GM19238 (cell line): ENCODE measurements at regions not wholly inside any gene's neighbourhood (a gene's known extent, or its start where the extent isn't known, plus 50 kb on each side); places are given as distances from the start of the nearest gene placed in this dataset.
"Not testable (repeated sequence)": the region's sequence is repeated elsewhere in the genome, so short reads cannot be mapped to it uniquely, and the experiment has no call there.

ENCODE experiments used
- DNase-seq: peaks from one replicate; pipeline ENCODE4 v3.0.0; 2011; ENCODE audit warnings: low spot score; ENCODE audit not compliant: insufficient read length

DNA sequence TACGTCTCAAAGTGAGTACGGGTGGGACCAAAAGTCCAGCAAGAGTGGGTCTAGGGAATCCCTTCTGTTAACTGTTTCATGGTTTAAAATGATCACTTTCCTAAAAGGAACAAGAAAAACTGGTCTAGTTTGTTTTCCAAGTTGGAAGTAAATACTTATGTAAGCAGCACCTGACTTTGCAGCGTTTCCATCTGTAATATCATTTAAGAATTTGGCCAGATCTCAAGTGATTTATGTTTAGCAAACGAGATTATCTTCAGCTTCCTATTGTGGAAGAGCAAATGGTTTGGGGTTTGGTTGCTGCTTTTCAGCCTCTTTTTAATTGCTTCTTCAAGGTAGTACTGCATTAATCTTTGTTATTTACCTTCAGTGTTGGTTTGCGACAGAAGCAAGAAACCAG is 50.4 kb downstream of the FHIP1A start:
- DNase-seq, result no peak

GRCh38 chr4:151460434-151460833 is 51.5 kb downstream of the FHIP1A start:
- no peak for DNase-seq

DNA sequence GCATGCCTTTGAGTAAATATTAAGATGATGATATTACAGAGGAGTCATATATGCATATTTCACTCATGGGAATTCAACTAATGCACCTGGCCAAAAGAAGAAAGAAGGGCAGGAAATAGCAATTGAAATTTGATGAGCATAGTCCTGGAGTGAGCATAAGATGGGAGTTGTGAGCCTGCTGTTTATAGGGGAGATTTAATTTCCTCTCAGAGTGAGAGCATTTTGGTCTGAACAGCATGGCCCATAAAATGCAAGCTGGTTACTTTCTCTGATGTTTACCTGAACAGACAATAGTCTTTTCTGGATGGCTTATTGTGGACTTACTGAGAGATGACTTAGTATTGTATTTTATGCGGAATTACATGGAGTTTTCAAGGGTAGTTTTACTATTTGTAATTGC is 53.6 kb downstream of the FHIP1A start:
- no peak for DNase-seq

GRCh38 chr4:151468715-151469696 is 60.0 kb downstream of the FHIP1A start:
- DNase-seq, result no peak

DNA sequence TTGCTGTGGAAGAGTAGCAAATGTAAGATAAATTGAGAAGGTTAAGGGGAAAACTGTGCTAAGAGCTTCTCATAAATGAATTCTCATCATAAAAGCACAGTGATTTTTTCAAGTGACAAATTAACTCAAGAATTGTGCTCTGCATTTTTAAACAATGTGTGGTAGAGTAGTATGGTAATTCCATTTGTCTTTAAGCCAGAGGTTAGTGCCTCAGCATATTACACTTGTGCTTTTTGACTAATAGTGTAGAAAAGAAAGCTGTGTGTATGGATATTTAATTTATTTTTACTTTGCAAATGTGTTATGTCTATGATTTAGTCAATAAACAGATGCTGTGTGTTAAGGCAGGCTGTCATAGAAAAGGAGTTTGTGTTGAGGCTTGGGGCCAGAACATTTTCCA is 61.0 kb downstream of the FHIP1A start:
- no peak for DNase-seq

- DNase-seq, result no peak
Measured at GRCh38 chr4:151471728-151472127, 62.8 kb downstream of the FHIP1A start.

GRCh38 chr4:151472297-151472696 is 63.3 kb downstream of the FHIP1A start:
- no peak for DNase-seq

GRCh38 chr4:151472711-151473110 is 63.7 kb downstream of the FHIP1A start:
- DNase-seq, result no peak

- DNase-seq, result no peak
Measured at GRCh38 chr4:151473521-151474097, 64.6 kb downstream of the FHIP1A start.

GRCh38 chr4:151475035-151475714 is 66.2 kb downstream of the FHIP1A start:
- no peak for DNase-seq

DNA sequence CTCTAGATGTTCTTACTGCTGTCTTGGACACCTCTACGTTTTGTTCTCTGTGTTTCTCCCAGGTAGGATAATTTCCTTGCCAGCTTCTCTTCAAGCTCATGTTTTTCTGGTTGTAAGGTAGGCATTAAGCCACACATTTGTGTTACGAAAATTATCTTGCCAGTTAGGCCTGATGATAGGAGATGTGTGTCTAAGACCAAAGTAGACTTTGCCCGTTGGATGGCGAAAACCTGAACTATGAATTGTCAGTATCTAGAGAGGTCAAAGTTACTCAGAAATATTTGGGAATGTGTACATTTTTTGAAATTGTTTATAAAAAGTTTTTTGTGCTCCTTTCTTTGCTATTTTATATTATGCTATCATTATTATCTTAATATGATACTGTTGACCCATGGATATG is 72.8 kb downstream of the FHIP1A start:
- DNase-seq, result no peak

- DNase-seq, result no peak
Measured at GRCh38 chr4:151484396-151485102, 75.6 kb downstream of the FHIP1A start.

GRCh38 chr4:151485541-151486131 is 76.7 kb downstream of the FHIP1A start:
- no peak for DNase-seq

DNA sequence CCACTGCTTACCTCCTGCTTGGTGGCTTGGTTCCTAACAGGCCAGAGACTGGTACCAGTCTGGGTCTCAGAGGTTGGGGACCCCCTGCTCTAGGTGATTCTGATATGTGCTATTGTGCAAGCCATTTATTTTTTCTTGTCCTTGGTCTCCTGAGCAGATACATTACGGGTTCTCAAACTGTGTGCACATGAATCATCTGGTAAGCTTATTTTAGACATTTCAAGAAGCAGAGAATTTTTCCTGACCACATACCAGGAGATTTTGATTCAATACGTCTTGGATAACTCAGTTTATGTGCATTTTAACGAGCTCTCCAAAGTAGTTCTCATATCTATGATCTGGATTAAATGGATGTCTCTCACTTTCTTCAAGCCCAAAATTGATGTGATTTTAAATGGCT is 77.2 kb downstream of the FHIP1A start:
- no peak for DNase-seq

- no peak for DNase-seq
Measured at GRCh38 chr4:151488968-151489367, 80.0 kb downstream of the FHIP1A start.

DNA sequence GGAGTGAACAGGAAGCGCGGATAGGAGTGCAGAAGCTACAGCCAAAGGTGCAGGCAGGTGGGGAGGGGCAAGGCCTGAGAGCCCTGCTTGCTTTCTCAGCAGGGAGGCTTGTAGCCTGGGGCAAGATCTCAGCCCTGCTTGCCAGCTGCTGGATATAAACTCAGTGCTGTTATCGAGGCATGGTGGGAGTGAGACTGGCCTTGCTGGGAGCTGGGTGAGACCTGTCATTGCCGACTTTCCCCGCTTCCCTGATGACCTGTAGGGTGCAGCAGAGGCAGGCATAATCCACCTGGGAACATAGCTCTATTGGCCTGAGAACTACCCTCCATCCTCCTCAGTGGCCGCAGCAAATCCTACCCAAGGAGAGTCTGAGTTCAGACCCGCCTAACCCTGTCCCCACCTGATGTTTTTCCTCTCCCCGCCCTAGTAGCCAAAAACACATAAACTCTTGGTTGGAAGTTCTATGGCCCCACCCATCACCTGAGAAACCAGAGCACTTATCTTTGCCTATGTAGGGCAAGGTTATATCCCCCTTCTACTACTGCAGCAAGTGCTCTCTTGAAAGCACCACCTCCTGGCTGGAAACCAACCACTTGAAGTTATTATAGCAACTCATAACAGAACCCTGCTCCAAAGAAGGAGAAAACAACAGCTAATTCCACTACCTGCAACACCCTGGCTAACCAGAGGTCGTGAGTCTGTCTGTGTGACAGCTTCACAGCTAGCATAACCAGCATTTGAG is 80.7 kb downstream of the FHIP1A start:
- no peak for DNase-seq

DNA sequence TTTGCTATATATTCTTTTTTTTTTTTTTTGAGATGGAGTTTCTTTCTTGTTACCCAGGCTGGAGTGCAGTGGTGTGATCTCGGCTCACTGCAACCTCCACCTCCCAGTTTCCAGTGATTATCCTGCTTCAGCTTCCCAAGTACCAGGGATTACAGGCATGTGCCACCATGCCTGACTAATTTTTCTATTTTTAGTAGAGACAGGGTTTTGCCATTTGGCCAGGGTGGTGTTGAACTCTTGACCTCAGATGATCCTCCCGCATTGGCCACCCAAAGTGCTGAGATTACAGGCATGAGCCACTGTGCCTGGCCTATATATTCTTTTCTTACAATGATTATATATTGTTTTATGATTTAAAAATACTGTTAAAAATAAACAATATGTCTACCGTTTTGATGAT is 86.6 kb downstream of the FHIP1A start:
- not testable (repeated sequence) for DNase-seq

- DNase-seq, result not testable (repeated sequence)
Measured at GRCh38 chr4:151511548-151511947, 102.6 kb downstream of the FHIP1A start.

DNA sequence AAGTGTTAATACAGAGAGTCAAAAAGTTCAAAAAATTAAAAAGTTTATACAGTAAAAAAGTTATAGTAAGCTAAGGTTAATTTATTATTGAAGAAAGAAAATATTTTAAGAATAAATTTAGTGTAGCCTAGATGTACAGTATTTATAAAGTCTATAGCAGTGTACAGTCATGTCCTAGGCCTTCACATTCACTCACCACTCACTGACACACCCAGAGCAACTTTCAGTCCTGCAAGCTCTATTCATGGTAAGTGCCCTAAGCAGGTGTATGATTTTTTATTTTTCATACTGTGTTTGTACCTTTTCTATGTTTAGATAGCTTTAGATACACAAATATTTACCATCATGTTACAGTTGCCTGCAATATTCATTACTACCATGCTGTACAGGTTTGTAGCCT is 108.9 kb downstream of the FHIP1A start:
- DNase-seq, result no peak

DNA sequence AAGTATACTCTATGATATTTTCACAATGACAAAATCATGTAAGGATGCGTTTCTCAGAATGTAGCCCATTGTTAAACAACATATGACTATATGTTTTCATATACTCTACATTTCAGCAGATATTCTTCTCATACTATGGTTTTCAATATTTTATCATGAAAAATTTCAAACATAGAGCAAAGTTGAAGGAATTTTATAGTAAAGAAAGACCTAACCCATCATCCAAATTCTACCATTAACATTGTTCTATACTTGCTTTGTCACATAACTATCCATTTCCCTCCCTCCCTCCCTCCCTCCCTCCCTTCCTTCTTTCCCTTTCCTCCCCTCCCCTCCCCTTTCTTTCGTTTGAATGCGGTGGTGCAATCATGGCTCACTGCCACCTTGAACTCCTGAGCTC is 109.4 kb downstream of the FHIP1A start:
- no peak for DNase-seq
